ENCODE measurements at regions not wholly inside any gene's neighbourhood (a gene's known extent, or its start where the extent isn't known, plus 50 kb on each side); places are given as distances from the start of the nearest gene placed in this dataset.

- no peaks in the 10 kb centered on the region for H3K79me2 ChIP-seq (ENCODE audit: control insufficient read depth, insufficient read depth, low read length)
- WGBS (ENCODE audit: extremely low coverage, insufficient coverage, low lambda C conversion rate), result no CpG with 5 or more reads among the region's 5 CpGs
These were observed 205.0 kb downstream of the TENT4A start for GRCh38 chr5:6918255-6918654.

DNA sequence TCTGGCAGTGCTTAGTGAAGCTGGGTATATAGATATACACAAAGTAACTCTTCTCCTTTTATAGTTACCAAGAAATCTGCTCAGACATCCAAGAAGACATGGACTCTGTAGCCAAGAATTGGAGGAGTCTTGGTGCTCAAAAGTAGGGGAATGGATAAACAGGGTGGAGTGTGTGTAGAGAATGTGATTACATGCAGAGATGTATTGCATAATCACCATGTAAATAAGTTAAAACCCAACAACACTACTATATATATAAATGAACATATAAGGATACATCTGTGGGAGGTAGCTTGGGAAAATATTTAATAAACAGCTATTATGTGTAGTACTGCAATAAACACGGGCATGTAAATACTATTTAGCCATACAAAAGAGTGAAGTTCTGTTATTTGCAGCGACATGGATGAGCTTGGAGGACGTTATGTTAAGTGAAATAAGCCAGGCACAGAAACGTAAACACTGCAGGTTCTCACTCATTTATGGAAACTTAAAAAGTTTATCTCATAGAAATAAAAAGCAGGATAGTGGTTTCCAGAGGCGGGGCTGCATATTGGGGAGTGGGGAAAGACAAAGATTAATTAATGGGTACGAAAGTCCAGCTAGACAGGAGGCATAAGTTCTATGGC, 207.5 kb downstream of the TENT4A start:
- no peaks in the 10 kb centered on the region for H3K36me3 ChIP-seq (ENCODE audit: control insufficient read depth, insufficient read depth, low read length)
- no peaks in the 10 kb centered on the region for H3K4me1 ChIP-seq (ENCODE audit: control insufficient read depth, low read depth, low read length)
- H3K18ac ChIP-seq (ENCODE audit: low read length), result no peak overlapping the region
- no peak overlapping the region for H3K27ac ChIP-seq (ENCODE audit: low read depth, low read length)
- no peak overlapping the region for H3K23ac ChIP-seq (ENCODE audit: low read length)
- no peak overlapping the region for H3K4me2 ChIP-seq (ENCODE audit: low read length)
- no peaks in the 10 kb centered on the region for H3K79me1 ChIP-seq (ENCODE audit: low read length)
- H3K79me2 ChIP-seq (ENCODE audit: control insufficient read depth, insufficient read depth, low read length), result no peaks in the 10 kb centered on the region
- WGBS (ENCODE audit: extremely low coverage, insufficient coverage, low lambda C conversion rate), result no CpG with 5 or more reads among the region's 6 CpGs
- no peaks in the 10 kb centered on the region for H3K27me3 ChIP-seq (ENCODE audit: insufficient read depth, low read length, poor library complexity)
- H3K9ac ChIP-seq (ENCODE audit: low read length), result no peak overlapping the region
- no peak overlapping the region for H2BK5ac ChIP-seq (ENCODE audit: low read length)
- H2AK5ac ChIP-seq (ENCODE audit: low read length), result no peak overlapping the region
- H3K56ac ChIP-seq (ENCODE audit: low read length), result no peak overlapping the region
- no peak overlapping the region for H2BK120ac ChIP-seq (ENCODE audit: low read depth, low read length)
- H2BK15ac ChIP-seq (replicated peaks; ENCODE audit: low read depth), result no peak overlapping the region
- no peak overlapping the region for H3K4me3 ChIP-seq (ENCODE audit: low read length)
- DNase-seq, result no peak
- no peak overlapping the region for H3K4ac ChIP-seq (ENCODE audit: low read depth, low read length)
- no peak overlapping the region for H4K8ac ChIP-seq (ENCODE audit: low read depth, low read length)
- H4K5ac ChIP-seq (ENCODE audit: low read length), result no peak overlapping the region

More at GRCh38 chr5:6918255-6918654, 205.0 kb downstream of the TENT4A start:
- Histone ChIP-seq H2AK5ac (ENCODE audit: low read length) (no peak overlapping the region), H3K23ac (ENCODE audit: low read length) (no peak overlapping the region), H4K5ac (ENCODE audit: low read length) (no peak overlapping the region), H3K4ac (ENCODE audit: low read depth, low read length) (no peak overlapping the region), H3K18ac (ENCODE audit: low read length) (no peak overlapping the region), H2BK15ac (replicated peaks; ENCODE audit: low read depth) (no peak overlapping the region), H3K4me3 (ENCODE audit: low read length) (no peak overlapping the region), H3K36me3 (ENCODE audit: control insufficient read depth, insufficient read depth, low read length) (no peaks in the 10 kb centered on the region), H3K4me2 (ENCODE audit: low read length) (no peak overlapping the region), H4K8ac (ENCODE audit: low read depth, low read length) (no peak overlapping the region), H3K9ac (ENCODE audit: low read length) (no peak overlapping the region), H3K27ac (ENCODE audit: low read depth, low read length) (no peak overlapping the region), H2BK120ac (ENCODE audit: low read depth, low read length) (no peak overlapping the region), H3K79me1 (ENCODE audit: low read length) (no peaks in the 10 kb centered on the region), H3K4me1 (ENCODE audit: control insufficient read depth, low read depth, low read length) (no peaks in the 10 kb centered on the region), H3K56ac (ENCODE audit: low read length) (no peak overlapping the region), H3K27me3 (ENCODE audit: insufficient read depth, low read length, poor library complexity) (no peaks in the 10 kb centered on the region), H2BK5ac (ENCODE audit: low read length) (no peak overlapping the region)
- DNase-seq, result no peak

- no CpG with 5 or more reads among the region's 1 CpG for WGBS (ENCODE audit: extremely low coverage, insufficient coverage, low lambda C conversion rate)
These were observed 213.3 kb downstream of the TENT4A start for GRCh38 chr5:6926491-6927038.

DNA sequence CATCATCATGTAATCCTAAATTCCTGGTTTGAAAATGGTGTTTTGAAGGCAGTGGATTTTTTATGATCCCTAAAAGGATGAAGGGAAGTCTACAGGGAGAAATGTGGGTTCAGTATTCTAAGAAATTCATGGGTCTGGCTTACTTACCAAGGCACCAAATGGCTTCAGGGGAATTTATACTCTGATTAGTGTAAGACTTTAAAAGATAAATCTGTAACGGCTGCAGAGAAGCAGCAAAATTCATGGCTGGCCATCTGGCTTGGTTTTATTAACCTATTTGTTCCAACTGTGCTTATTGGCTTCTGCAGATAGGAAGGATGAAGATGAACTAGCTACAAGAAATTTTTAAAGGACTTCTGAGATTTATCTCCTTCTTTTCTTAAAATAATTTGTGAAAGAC, 222.8 kb downstream of the TENT4A start:
- H3K4me3 ChIP-seq (ENCODE audit: low read length), result no peak overlapping the region
- H3K4me1 ChIP-seq (ENCODE audit: control insufficient read depth, low read depth, low read length), result no peaks in the 10 kb centered on the region
- H3K56ac ChIP-seq (ENCODE audit: low read length), result no peak overlapping the region
- H3K27ac ChIP-seq (ENCODE audit: low read depth, low read length), result no peak overlapping the region
- no peak overlapping the region for H3K4ac ChIP-seq (ENCODE audit: low read depth, low read length)
- H3K23ac ChIP-seq (ENCODE audit: low read length), result no peak overlapping the region
- no peaks in the 10 kb centered on the region for H3K79me2 ChIP-seq (ENCODE audit: control insufficient read depth, insufficient read depth, low read length)
- no peak overlapping the region for H2BK15ac ChIP-seq (replicated peaks; ENCODE audit: low read depth)
- H2AK5ac ChIP-seq (ENCODE audit: low read length), result no peak overlapping the region
- no peaks in the 10 kb centered on the region for H3K79me1 ChIP-seq (ENCODE audit: low read length)
- H3K9ac ChIP-seq (ENCODE audit: low read length), result no peak overlapping the region
- no peak overlapping the region for H2BK120ac ChIP-seq (ENCODE audit: low read depth, low read length)
- H3K4me2 ChIP-seq (ENCODE audit: low read length), result no peak overlapping the region
- H2BK5ac ChIP-seq (ENCODE audit: low read length), result no peak overlapping the region
- no CpG with 5 or more reads among the region's 1 CpG for WGBS (ENCODE audit: extremely low coverage, insufficient coverage, low lambda C conversion rate)
- no peaks in the 10 kb centered on the region for H3K36me3 ChIP-seq (ENCODE audit: control insufficient read depth, insufficient read depth, low read length)
- H4K8ac ChIP-seq (ENCODE audit: low read depth, low read length), result no peak overlapping the region
- no peak overlapping the region for H3K18ac ChIP-seq (ENCODE audit: low read length)
- no peak for DNase-seq
- no peaks in the 10 kb centered on the region for H3K27me3 ChIP-seq (ENCODE audit: insufficient read depth, low read length, poor library complexity)
- no peak overlapping the region for H4K5ac ChIP-seq (ENCODE audit: low read length)

More at GRCh38 chr5:6926491-6927038, 213.3 kb downstream of the TENT4A start:
- H3K4me2 ChIP-seq (ENCODE audit: low read length), result no peak overlapping the region
- H3K27ac ChIP-seq (ENCODE audit: low read depth, low read length), result no peak overlapping the region
- no peak overlapping the region for H2BK120ac ChIP-seq (ENCODE audit: low read depth, low read length)
- H2AK5ac ChIP-seq (ENCODE audit: low read length), result no peak overlapping the region
- H3K4ac ChIP-seq (ENCODE audit: low read depth, low read length), result no peak overlapping the region
- no peak overlapping the region for H3K9ac ChIP-seq (ENCODE audit: low read length)
- no peaks in the 10 kb centered on the region for H3K36me3 ChIP-seq (ENCODE audit: control insufficient read depth, insufficient read depth, low read length)
- H3K4me1 ChIP-seq (ENCODE audit: control insufficient read depth, low read depth, low read length), result no peaks in the 10 kb centered on the region
- no peak overlapping the region for H4K8ac ChIP-seq (ENCODE audit: low read depth, low read length)
- H3K23ac ChIP-seq (ENCODE audit: low read length), result no peak overlapping the region
- no peak overlapping the region for H2BK15ac ChIP-seq (replicated peaks; ENCODE audit: low read depth)
- H4K5ac ChIP-seq (ENCODE audit: low read length), result no peak overlapping the region
- no peak for DNase-seq
- no peaks in the 10 kb centered on the region for H3K79me2 ChIP-seq (ENCODE audit: control insufficient read depth, insufficient read depth, low read length)
- H2BK5ac ChIP-seq (ENCODE audit: low read length), result no peak overlapping the region
- H3K4me3 ChIP-seq (ENCODE audit: low read length), result no peak overlapping the region
- no peaks in the 10 kb centered on the region for H3K27me3 ChIP-seq (ENCODE audit: insufficient read depth, low read length, poor library complexity)
- no peaks in the 10 kb centered on the region for H3K79me1 ChIP-seq (ENCODE audit: low read length)
- H3K18ac ChIP-seq (ENCODE audit: low read length), result no peak overlapping the region
- H3K56ac ChIP-seq (ENCODE audit: low read length), result no peak overlapping the region

- DNase-seq, result no peak
- H3K27ac ChIP-seq (ENCODE audit: low read depth, low read length), result no peak overlapping the region
- no peak overlapping the region for H2BK5ac ChIP-seq (ENCODE audit: low read length)
- no peak overlapping the region for H3K9ac ChIP-seq (ENCODE audit: low read length)
- H3K23ac ChIP-seq (ENCODE audit: low read length), result no peak overlapping the region
- H3K4me1 ChIP-seq (ENCODE audit: control insufficient read depth, low read depth, low read length), result no peaks in the 10 kb centered on the region
- H3K79me1 ChIP-seq (ENCODE audit: low read length), result no peaks in the 10 kb centered on the region
- H3K56ac ChIP-seq (ENCODE audit: low read length), result no peak overlapping the region
- H3K36me3 ChIP-seq (ENCODE audit: control insufficient read depth, insufficient read depth, low read length), result no peaks in the 10 kb centered on the region
- H4K8ac ChIP-seq (ENCODE audit: low read depth, low read length), result no peak overlapping the region
- H3K4me2 ChIP-seq (ENCODE audit: low read length), result no peak overlapping the region
- no peak overlapping the region for H2BK120ac ChIP-seq (ENCODE audit: low read depth, low read length)
- no peak overlapping the region for H2BK15ac ChIP-seq (replicated peaks; ENCODE audit: low read depth)
- no peaks in the 10 kb centered on the region for H3K27me3 ChIP-seq (ENCODE audit: insufficient read depth, low read length, poor library complexity)
- no peak overlapping the region for H4K5ac ChIP-seq (ENCODE audit: low read length)
- H3K79me2 ChIP-seq (ENCODE audit: control insufficient read depth, insufficient read depth, low read length), result no peaks in the 10 kb centered on the region
- WGBS (ENCODE audit: extremely low coverage, insufficient coverage, low lambda C conversion rate), result no CpG with 5 or more reads among the region's 3 CpGs
- H3K4me3 ChIP-seq (ENCODE audit: low read length), result no peak overlapping the region
- no peak overlapping the region for H2AK5ac ChIP-seq (ENCODE audit: low read length)
- H3K18ac ChIP-seq (ENCODE audit: low read length), result no peak overlapping the region
- H3K4ac ChIP-seq (ENCODE audit: low read depth, low read length), result no peak overlapping the region
These were observed 224.4 kb downstream of the TENT4A start for GRCh38 chr5:6937677-6938076.

GRCh38 chr5:6941631-6942030, 228.4 kb downstream of the TENT4A start:
- no peak overlapping the region for H2AK5ac ChIP-seq (ENCODE audit: low read length)
- no peak overlapping the region for H3K56ac ChIP-seq (ENCODE audit: low read length)
- no peak overlapping the region for H3K4me3 ChIP-seq (ENCODE audit: low read length)
- H3K4ac ChIP-seq (ENCODE audit: low read depth, low read length), result no peak overlapping the region
- H3K36me3 ChIP-seq (ENCODE audit: control insufficient read depth, insufficient read depth, low read length), result no peaks in the 10 kb centered on the region
- H2BK15ac ChIP-seq (replicated peaks; ENCODE audit: low read depth), result no peak overlapping the region
- no CpG with 5 or more reads among the region's 3 CpGs for WGBS (ENCODE audit: extremely low coverage, insufficient coverage, low lambda C conversion rate)
- no peaks in the 10 kb centered on the region for H3K4me1 ChIP-seq (ENCODE audit: control insufficient read depth, low read depth, low read length)
- no peak for DNase-seq
- H3K79me2 ChIP-seq (ENCODE audit: control insufficient read depth, insufficient read depth, low read length), result no peaks in the 10 kb centered on the region
- no peak overlapping the region for H3K23ac ChIP-seq (ENCODE audit: low read length)
- H3K79me1 ChIP-seq (ENCODE audit: low read length), result no peaks in the 10 kb centered on the region
- no peak overlapping the region for H4K5ac ChIP-seq (ENCODE audit: low read length)
- H3K27ac ChIP-seq (ENCODE audit: low read depth, low read length), result no peak overlapping the region
- H3K4me2 ChIP-seq (ENCODE audit: low read length), result no peak overlapping the region
- no peak overlapping the region for H4K8ac ChIP-seq (ENCODE audit: low read depth, low read length)
- H2BK120ac ChIP-seq (ENCODE audit: low read depth, low read length), result no peak overlapping the region
- H3K9ac ChIP-seq (ENCODE audit: low read length), result no peak overlapping the region
- no peak overlapping the region for H2BK5ac ChIP-seq (ENCODE audit: low read length)
- H3K27me3 ChIP-seq (ENCODE audit: insufficient read depth, low read length, poor library complexity), result no peaks in the 10 kb centered on the region
- H3K18ac ChIP-seq (ENCODE audit: low read length), result no peak overlapping the region

Data from mesendoderm (in vitro differentiated cells).